ENCODE measurements at regions not wholly inside any gene's neighbourhood (a gene's known extent, or its start where the extent isn't known, plus 50 kb on each side); places are given as distances from the start of the nearest gene placed in this dataset.

DNA sequence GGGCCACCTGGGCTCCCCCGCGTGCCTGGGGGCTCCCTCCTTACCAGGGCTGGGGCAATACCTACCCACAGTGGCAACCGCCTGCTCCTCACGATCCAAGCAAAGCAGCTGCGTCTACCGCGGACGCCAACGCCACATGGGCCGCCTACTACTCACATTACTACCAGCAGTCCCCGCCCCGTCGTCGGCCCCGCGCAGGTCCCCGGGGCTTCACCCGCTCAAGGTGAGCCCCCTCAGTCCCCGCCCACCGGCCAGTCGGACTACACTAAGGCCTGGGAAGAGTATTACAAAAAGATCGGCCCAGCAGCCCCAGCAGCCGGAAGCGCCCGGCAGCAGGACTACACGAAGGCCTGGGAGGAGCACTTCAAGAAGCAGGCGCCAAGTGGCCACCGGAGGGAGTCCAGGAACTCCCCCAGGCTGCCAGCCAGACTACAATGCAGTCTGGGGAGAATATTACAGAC is 106.0 kb upstream of the MTAP start:
- H3K9me3 Mint-ChIP-seq (ENCODE audit: insufficient read depth), result no peaks in the 10 kb centered on the region
- ChIA-PET POLR2A (no interaction called here), CTCF (no interaction called here)
- no peaks in the 10 kb centered on the region for H4K20me1 ChIP-seq (ENCODE audit: control insufficient read depth, insufficient read depth, low read length, poor library complexity, severe bottlenecking)
- H3K9me3 ChIP-seq (ENCODE audit: control extremely low read depth in 1 of 3, control insufficient read depth in 2 of 3, insufficient read depth in 1 of 3, low read length in 2 of 3), result peaks cover 0 to 18% (median 0%) of the 10 kb centered on the region in 3 donors
- H2AFZ ChIP-seq (ENCODE audit: insufficient read depth, low read depth, low read length, poor library complexity, severe bottlenecking), result no peak overlapping the region
- intact Hi-C loops (cut with micrococcal nuclease), result no loop called here
- no peaks in the 10 kb centered on the region for H3K79me2 ChIP-seq (ENCODE audit: control insufficient read depth, insufficient read depth, low read length)
- H3K9ac ChIP-seq (ENCODE audit: low read length), result no peak overlapping the region
- H3K4me3 Mint-ChIP-seq, result no peak overlapping the region
- H3K27me3 ChIP-seq (replicated peaks in 1 of 4; ENCODE audit: control extremely low read depth in 1 of 4, control insufficient read depth in 3 of 4, insufficient read depth in 4 of 4, low read length in 3 of 4), result no peaks in the 10 kb centered on the region
- no peaks in the 10 kb centered on the region for H3K4me1 ChIP-seq (ENCODE audit: control insufficient read depth in 2 of 2, insufficient read depth in 2 of 2, low read length in 2 of 2)
- H3K27ac ChIP-seq (ENCODE audit: low read length in 2 of 2), result no peak overlapping the region
- WGBS (ENCODE audit: insufficient coverage), result 72% methylated on average over 28 of the region's 28 CpGs
- DNase-seq (no peak), ATAC-seq (ENCODE audit: low read depth) (no peak)
- peaks cover 2% of the 10 kb centered on the region for H3K27me3 Mint-ChIP-seq
- H3K4me2 ChIP-seq (replicated peaks; ENCODE audit: low read depth, low read length, poor library complexity, severe bottlenecking), result no peak overlapping the region
- H3K4me3 ChIP-seq (ENCODE audit: control extremely low read depth in 1 of 5, extremely low read depth in 1 of 5, insufficient read depth in 1 of 5, low read depth in 2 of 5, low read length in 4 of 5), result no peak overlapping the region
- no peaks in the 10 kb centered on the region for H3K36me3 ChIP-seq (replicated peaks in 1 of 2; ENCODE audit: control extremely low read depth in 1 of 2, control insufficient read depth in 1 of 2, extremely low read depth in 1 of 2, insufficient read depth in 2 of 2, low read length in 1 of 2)
- no peak overlapping the region for H3K27ac Mint-ChIP-seq
- H3K4me1 Mint-ChIP-seq, result no peaks in the 10 kb centered on the region
- TF ChIP-seq, protein P1, sequence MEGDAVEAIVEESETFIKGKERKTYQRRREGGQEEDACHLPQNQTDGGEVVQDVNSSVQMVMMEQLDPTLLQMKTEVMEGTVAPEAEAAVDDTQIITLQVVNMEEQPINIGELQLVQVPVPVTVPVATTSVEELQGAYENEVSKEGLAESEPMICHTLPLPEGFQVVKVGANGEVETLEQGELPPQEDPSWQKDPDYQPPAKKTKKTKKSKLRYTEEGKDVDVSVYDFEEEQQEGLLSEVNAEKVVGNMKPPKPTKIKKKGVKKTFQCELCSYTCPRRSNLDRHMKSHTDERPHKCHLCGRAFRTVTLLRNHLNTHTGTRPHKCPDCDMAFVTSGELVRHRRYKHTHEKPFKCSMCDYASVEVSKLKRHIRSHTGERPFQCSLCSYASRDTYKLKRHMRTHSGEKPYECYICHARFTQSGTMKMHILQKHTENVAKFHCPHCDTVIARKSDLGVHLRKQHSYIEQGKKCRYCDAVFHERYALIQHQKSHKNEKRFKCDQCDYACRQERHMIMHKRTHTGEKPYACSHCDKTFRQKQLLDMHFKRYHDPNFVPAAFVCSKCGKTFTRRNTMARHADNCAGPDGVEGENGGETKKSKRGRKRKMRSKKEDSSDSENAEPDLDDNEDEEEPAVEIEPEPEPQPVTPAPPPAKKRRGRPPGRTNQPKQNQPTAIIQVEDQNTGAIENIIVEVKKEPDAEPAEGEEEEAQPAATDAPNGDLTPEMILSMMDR (IDR thresholded peaks at IDR 0.05), result no peak
- TF ChIP-seq EZH2 (IDR thresholded peaks at IDR 0.05; ENCODE audit: borderline replicate concordance, insufficient read depth, low read depth, low read length, poor library complexity, severe bottlenecking), result no peak

DNA sequence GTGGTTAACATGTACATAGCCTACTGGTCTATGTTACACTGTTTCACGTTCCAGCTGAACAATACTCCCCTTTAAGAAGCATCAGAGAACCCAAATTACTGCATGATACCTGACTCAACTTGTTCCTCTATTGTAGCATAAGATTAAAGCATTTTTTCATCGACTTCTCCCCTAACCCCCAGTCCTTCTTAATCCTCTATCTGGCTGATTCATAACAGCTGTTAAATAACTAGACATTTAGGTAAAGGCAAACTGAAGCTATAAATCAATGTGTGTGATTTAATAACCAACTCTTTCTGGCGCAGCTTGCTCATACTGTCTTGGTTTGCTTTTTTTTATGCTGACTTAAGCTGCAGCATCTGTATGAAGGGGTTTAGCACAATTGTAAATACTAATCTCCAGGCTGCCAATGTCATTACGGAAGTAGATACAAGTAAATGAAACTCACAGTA is 94.2 kb upstream of the MTAP start:
- CTCF ChIA-PET, result interaction anchor here (0.7 to 2.7 kb wide), 5 partner anchors 30 to 382 kb away, joined by 3 to 20 read pairs (median 5); no protein-coding TSS in a partner anchor
- Histone ChIP-seq H3K4me1 (ENCODE audit: control insufficient read depth in 2 of 2, insufficient read depth in 2 of 2, low read length in 2 of 2) (no peaks in the 10 kb centered on the region), H3K79me2 (ENCODE audit: control insufficient read depth, insufficient read depth, low read length) (no peaks in the 10 kb centered on the region), H3K36me3 (replicated peaks in 1 of 2; ENCODE audit: control extremely low read depth in 1 of 2, control insufficient read depth in 1 of 2, extremely low read depth in 1 of 2, insufficient read depth in 2 of 2, low read length in 1 of 2) (no peaks in the 10 kb centered on the region), H2AFZ (ENCODE audit: insufficient read depth, low read depth, low read length, poor library complexity, severe bottlenecking) (no peak overlapping the region), H3K27ac (ENCODE audit: low read length in 2 of 2) (no peak overlapping the region), H3K9ac (ENCODE audit: low read length) (no peak overlapping the region), H3K27me3 (replicated peaks in 1 of 4; ENCODE audit: control extremely low read depth in 1 of 4, control insufficient read depth in 3 of 4, insufficient read depth in 4 of 4, low read length in 3 of 4) (peaks cover 0 to 3% (median 0%) of the 10 kb centered on the region in 4 experiments), H3K4me3 (ENCODE audit: control extremely low read depth in 1 of 5, extremely low read depth in 1 of 5, insufficient read depth in 1 of 5, low read depth in 2 of 5, low read length in 4 of 5) (no peak overlapping the region), H3K9me3 (ENCODE audit: control extremely low read depth in 1 of 3, control insufficient read depth in 2 of 3, insufficient read depth in 1 of 3, low read length in 2 of 3) (no peaks in the 10 kb centered on the region), H4K20me1 (ENCODE audit: control insufficient read depth, insufficient read depth, low read length, poor library complexity, severe bottlenecking) (no peaks in the 10 kb centered on the region), H3K4me2 (replicated peaks; ENCODE audit: low read depth, low read length, poor library complexity, severe bottlenecking) (no peak overlapping the region)
- TF ChIP-seq EZH2 (IDR thresholded peaks at IDR 0.05; ENCODE audit: borderline replicate concordance, insufficient read depth, low read depth, low read length, poor library complexity, severe bottlenecking), result no peak
- TF ChIP-seq, protein P1 (IDR thresholded peaks at IDR 0.05), result no peak
- H3K27me3 Mint-ChIP-seq, result peaks cover 25% of the 10 kb centered on the region
- H3K4me1 Mint-ChIP-seq, result no peaks in the 10 kb centered on the region
- POLR2A ChIA-PET, result no interaction called here
- H3K9me3 Mint-ChIP-seq (ENCODE audit: insufficient read depth), result no peaks in the 10 kb centered on the region
- no peak overlapping the region for H3K27ac Mint-ChIP-seq
- intact Hi-C loops (cut with micrococcal nuclease), result loop anchor here (5.0 kb wide), 1 partner anchor 329 kb away; no protein-coding TSS in a partner anchor
- no peak for ATAC-seq (ENCODE audit: low read depth)
- no peak overlapping the region for H3K4me3 Mint-ChIP-seq
- DNase-seq, result no peak
- WGBS (ENCODE audit: insufficient coverage), result 74% methylated on average over 2 of the region's 4 CpGs
